ENCODE measurements at regions not wholly inside any gene's neighbourhood (a gene's known extent, or its start where the extent isn't known, plus 50 kb on each side); places are given as distances from the start of the nearest gene placed in this dataset.

GRCh38 chr15:58369261-58369701 is 62.5 kb upstream of the LIPC start:
- TF ChIP-seq CTCF (IDR thresholded peaks at IDR 0.05) = no peak
- no peak for TF ChIP-seq POLR2A (IDR thresholded peaks at IDR 0.05)
